Parathyroid adenoma (tissue), 2 donors: ENCODE measurements at regions not wholly inside any gene's neighbourhood (a gene's known extent, or its start where the extent isn't known, plus 50 kb on each side); places are given as distances from the start of the nearest gene placed in this dataset.

Experiments
- H2AFZ ChIP-seq: fragments of 300-600 bp; sonication (generic); one replicate; pipeline ENCODE4 v1.7.0; 2017; ENCODE audit warnings: antibody characterized with exemption, mild to moderate bottlenecking
- H3K27ac ChIP-seq: fragments of 300-600 bp; sonication (generic); one replicate; pipeline ENCODE4 v1.7.0; 2017
- H3K27me3 ChIP-seq: fragments of 300-600 bp; sonication (generic); one replicate; pipeline ENCODE4 v1.7.0; 2017; ENCODE audit warnings: low read length; ENCODE audit not compliant: control insufficient read depth, insufficient read depth
- H3K36me3 ChIP-seq: fragments of 300-600 bp; sonication (generic); one replicate; pipeline ENCODE4 v1.7.0; 2017; ENCODE audit warnings: low read length; ENCODE audit not compliant: control insufficient read depth, insufficient read depth
- H3K4me1 ChIP-seq: fragments of 300-600 bp; sonication (generic); one replicate; pipeline ENCODE4 v1.7.0; 2017; ENCODE audit warnings: control low read depth
- H3K4me2 ChIP-seq: fragments of 300-600 bp; sonication (generic); one replicate; pipeline ENCODE4 v1.7.0; 2017; ENCODE audit warnings: low read length
- H3K4me3 ChIP-seq: fragments of 300-600 bp; sonication (generic); one replicate; pipeline ENCODE4 v1.7.0; 2017; ENCODE audit warnings: low read depth, low read length
- H3K79me2 ChIP-seq: fragments of 300-600 bp; sonication (generic); one replicate; pipeline ENCODE4 v1.7.0; 2017; ENCODE audit warnings: control low read depth
- H3K9ac ChIP-seq: fragments of 300-600 bp; sonication (generic); one replicate; pipeline ENCODE4 v1.7.0; 2017; ENCODE audit warnings: mild to moderate bottlenecking
- H3K9me3 ChIP-seq: fragments of 300-600 bp; sonication (generic); one replicate; pipeline ENCODE4 v1.7.0; 2017; ENCODE audit warnings: low read length; ENCODE audit not compliant: control insufficient read depth
- TF ChIP-seq, protein P1 (sequence below): fragments of 300-600 bp; sonication (generic); IDR thresholded peaks from one replicate; pipeline ENCODE4 v1.7.0; 2017; ENCODE audit warnings: antibody characterized with exemption, mild to moderate bottlenecking
- donor health status: primary hyperparathyroidism.

GRCh38 chr14:50039734-50040400 is 76.5 kb downstream of the VCPKMT start:
- TF ChIP-seq, protein P1, sequence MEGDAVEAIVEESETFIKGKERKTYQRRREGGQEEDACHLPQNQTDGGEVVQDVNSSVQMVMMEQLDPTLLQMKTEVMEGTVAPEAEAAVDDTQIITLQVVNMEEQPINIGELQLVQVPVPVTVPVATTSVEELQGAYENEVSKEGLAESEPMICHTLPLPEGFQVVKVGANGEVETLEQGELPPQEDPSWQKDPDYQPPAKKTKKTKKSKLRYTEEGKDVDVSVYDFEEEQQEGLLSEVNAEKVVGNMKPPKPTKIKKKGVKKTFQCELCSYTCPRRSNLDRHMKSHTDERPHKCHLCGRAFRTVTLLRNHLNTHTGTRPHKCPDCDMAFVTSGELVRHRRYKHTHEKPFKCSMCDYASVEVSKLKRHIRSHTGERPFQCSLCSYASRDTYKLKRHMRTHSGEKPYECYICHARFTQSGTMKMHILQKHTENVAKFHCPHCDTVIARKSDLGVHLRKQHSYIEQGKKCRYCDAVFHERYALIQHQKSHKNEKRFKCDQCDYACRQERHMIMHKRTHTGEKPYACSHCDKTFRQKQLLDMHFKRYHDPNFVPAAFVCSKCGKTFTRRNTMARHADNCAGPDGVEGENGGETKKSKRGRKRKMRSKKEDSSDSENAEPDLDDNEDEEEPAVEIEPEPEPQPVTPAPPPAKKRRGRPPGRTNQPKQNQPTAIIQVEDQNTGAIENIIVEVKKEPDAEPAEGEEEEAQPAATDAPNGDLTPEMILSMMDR, result no peak
- Histone ChIP-seq H3K4me1 (peaks cover 26% of the 10 kb centered on the region), H3K27me3 (no peaks in the 10 kb centered on the region), H3K79me2 (no peaks in the 10 kb centered on the region), H3K4me3 (no peak overlapping the region), H2AFZ (peak overlapping the region; percentile 88), H3K4me2 (no peak overlapping the region), H3K36me3 (no peaks in the 10 kb centered on the region), H3K9me3 (no peaks in the 10 kb centered on the region), H3K9ac (no peak overlapping the region), H3K27ac (no peak overlapping the region)

- Histone ChIP-seq H3K27ac (peak overlapping the region; percentile 57), H3K9me3 (no peaks in the 10 kb centered on the region), H3K79me2 (no peaks in the 10 kb centered on the region), H2AFZ (peak overlapping the region; percentile 88), H3K4me2 (peak overlapping the region; percentile 54), H3K36me3 (no peaks in the 10 kb centered on the region), H3K9ac (no peak overlapping the region), H3K4me3 (no peak overlapping the region), H3K27me3 (no peaks in the 10 kb centered on the region), H3K4me1 (peaks cover 29% of the 10 kb centered on the region)
- TF ChIP-seq, protein P1, result no peak
These were observed 76.0 kb downstream of the VCPKMT start for GRCh38 chr14:50040401-50040775.

DNA sequence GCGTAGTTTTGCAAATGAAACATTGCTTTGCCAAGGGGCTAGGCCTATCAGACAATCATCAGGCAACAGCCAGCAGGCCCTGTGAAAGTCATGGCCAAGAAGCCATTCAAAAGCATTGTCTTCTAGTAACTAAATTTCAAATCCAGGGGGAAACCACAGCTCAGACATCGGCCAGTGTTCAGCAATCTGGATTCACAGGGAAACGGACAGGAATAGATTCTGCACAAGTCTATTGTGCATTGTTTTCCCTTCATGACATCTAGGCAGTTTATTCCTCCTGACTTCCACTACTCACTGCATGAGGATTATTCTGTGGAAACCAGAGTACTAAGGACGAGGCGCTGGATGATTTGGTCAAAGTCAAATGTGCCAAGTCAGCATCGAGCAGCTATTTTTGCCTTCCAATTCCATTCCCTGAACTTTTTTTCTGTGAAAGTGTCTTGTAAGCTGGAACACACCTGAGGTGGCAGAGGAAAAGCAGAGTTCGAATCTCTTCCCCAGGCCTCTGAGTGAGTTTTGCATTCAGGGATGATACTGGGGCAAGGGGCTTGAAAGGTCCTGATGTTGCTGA is 75.4 kb downstream of the VCPKMT start:
- Histone ChIP-seq H3K4me2 (peak overlapping the region; percentile 54), H3K4me1 (peaks cover 34% of the 10 kb centered on the region), H2AFZ (peak overlapping the region; percentile 88), H3K9me3 (no peaks in the 10 kb centered on the region), H3K79me2 (no peaks in the 10 kb centered on the region), H3K27ac (peak overlapping the region; percentile 57), H3K27me3 (no peaks in the 10 kb centered on the region), H3K36me3 (no peaks in the 10 kb centered on the region), H3K4me3 (no peak overlapping the region), H3K9ac (no peak overlapping the region)
- TF ChIP-seq, protein P1, result no peak

- H3K9ac ChIP-seq, result no peak overlapping the region
- H3K4me2 ChIP-seq, result no peak overlapping the region
- no peak overlapping the region for H3K27ac ChIP-seq
- H3K4me3 ChIP-seq, result no peak overlapping the region
- TF ChIP-seq, protein P1, result no peak
- H3K9me3 ChIP-seq, result no peaks in the 10 kb centered on the region
- peaks cover 34% of the 10 kb centered on the region for H3K4me1 ChIP-seq
- H3K36me3 ChIP-seq, result no peaks in the 10 kb centered on the region
- H2AFZ ChIP-seq, result no peak overlapping the region
- H3K27me3 ChIP-seq, result no peaks in the 10 kb centered on the region
- no peaks in the 10 kb centered on the region for H3K79me2 ChIP-seq
These were observed 74.4 kb downstream of the VCPKMT start for GRCh38 chr14:50041980-50042379.
